HCT116 (cell line): ENCODE measurements at regions not wholly inside any gene's neighbourhood (a gene's known extent, or its start where the extent isn't known, plus 50 kb on each side); places are given as distances from the start of the nearest gene placed in this dataset.

Experiments used
- CEBPB ChIP-seq: IDR thresholded peaks from 2 replicates; pipeline ENCODE4 v1.6.1; 2012; ENCODE audit warnings: low read depth
- EZH2phosphoT487 ChIP-seq: fragments of 200-600 bp; IDR thresholded peaks from 2 replicates; pipeline ENCODE4 v1.6.1; 2018; ENCODE audit warnings: antibody characterized with exemption, borderline replicate concordance
- JUND ChIP-seq: IDR thresholded peaks from 2 replicates; pipeline ENCODE4 v1.6.1; 2012
- POLR2A ChIP-seq: IDR thresholded peaks from 2 replicates; pipeline ENCODE4 v1.7.0; 2011; ENCODE audit warnings: borderline replicate concordance; ENCODE audit not compliant: insufficient read depth, insufficient read length; ENCODE audit errors: extremely low read depth
- POLR2AphosphoS5 ChIP-seq: IDR thresholded peaks from 2 replicates; pipeline ENCODE4 v1.6.1; 2011; ENCODE audit warnings: mild to moderate bottlenecking, low read depth, low read length, moderate library complexity
- RAD21 ChIP-seq: IDR thresholded peaks from 2 replicates; pipeline ENCODE4 v1.6.1; 2012; ENCODE audit warnings: low read depth, mild to moderate bottlenecking
- SP1 ChIP-seq: IDR thresholded peaks from 2 replicates; pipeline ENCODE4 v1.6.1; 2012; ENCODE audit warnings: low read depth
- SRF ChIP-seq: IDR thresholded peaks from 2 replicates; pipeline ENCODE4 v1.6.1; 2012; ENCODE audit warnings: low read depth
- TCF7L2 ChIP-seq: IDR thresholded peaks from 2 replicates; pipeline ENCODE4 v1.7.0; 2011; ENCODE audit warnings: borderline replicate concordance, inconsistent platforms; ENCODE audit not compliant: insufficient read depth, insufficient read length; ENCODE audit errors: extremely low read depth
- ZNF274 ChIP-seq: fragments of 200-500 bp; sonication (Bioruptor generic); IDR thresholded peaks from 2 replicates; pipeline ENCODE4 v1.6.1; 2014; ENCODE audit warnings: mild to moderate bottlenecking, low read depth, low read length, inconsistent platforms
- TF ChIP-seq, protein P1 (sequence below), 3 experiments: fragments of 200-600 bp in 1 of 3; sonication (generic) in 1 of 3; IDR thresholded peaks in 2 of 3; conservative IDR thresholded peaks in 1 of 3; 2 replicates each; pipeline ENCODE4 v1.5.1; 2012 to 2017; ENCODE audit warnings: low read depth in 2 of 3, low read length in 2 of 3, antibody characterized with exemption in 1 of 3, borderline replicate concordance in 1 of 3, control low read depth in 1 of 3, mild to moderate bottlenecking in 1 of 3, mixed read lengths in 1 of 3, mixed run types in 1 of 3, moderate library complexity in 1 of 3; ENCODE audit not compliant: insufficient read depth in 1 of 3
- TF ChIP-seq, protein P2 (sequence below): IDR thresholded peaks from 2 replicates; pipeline ENCODE4 v1.6.1; 2012; ENCODE audit warnings: low read depth
- TF ChIP-seq, protein P3 (sequence below): IDR thresholded peaks from 2 replicates; pipeline ENCODE4 v1.6.1; 2011; ENCODE audit warnings: mild to moderate bottlenecking, low read length, moderate library complexity; ENCODE audit not compliant: insufficient replicate concordance; ENCODE audit errors: extremely low read depth
- TF ChIP-seq, protein P4 (sequence below): IDR thresholded peaks from 2 replicates; pipeline ENCODE4 v1.6.1; 2012

DNA sequence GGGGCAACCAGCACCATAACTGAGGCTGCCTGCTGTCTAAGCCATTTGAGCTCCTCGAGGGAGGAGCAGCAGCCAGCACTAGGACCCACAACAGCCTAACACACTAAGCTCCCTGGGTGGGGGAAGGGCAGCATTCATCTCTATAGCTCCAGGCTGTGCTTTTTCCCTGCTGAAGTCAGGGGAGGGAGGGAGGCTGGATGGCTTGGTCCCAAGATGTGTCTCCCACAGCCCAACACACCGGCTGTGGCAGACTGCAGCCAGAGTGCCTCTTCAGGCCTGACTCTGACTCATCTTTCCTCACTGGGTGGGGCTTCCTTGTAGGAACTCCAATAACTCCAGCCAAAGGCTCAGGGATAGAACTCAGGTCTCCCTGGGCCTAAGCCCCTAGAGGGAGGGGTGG, 296.3 kb downstream of the PRDM2 start:
- TF ChIP-seq, protein P1, sequence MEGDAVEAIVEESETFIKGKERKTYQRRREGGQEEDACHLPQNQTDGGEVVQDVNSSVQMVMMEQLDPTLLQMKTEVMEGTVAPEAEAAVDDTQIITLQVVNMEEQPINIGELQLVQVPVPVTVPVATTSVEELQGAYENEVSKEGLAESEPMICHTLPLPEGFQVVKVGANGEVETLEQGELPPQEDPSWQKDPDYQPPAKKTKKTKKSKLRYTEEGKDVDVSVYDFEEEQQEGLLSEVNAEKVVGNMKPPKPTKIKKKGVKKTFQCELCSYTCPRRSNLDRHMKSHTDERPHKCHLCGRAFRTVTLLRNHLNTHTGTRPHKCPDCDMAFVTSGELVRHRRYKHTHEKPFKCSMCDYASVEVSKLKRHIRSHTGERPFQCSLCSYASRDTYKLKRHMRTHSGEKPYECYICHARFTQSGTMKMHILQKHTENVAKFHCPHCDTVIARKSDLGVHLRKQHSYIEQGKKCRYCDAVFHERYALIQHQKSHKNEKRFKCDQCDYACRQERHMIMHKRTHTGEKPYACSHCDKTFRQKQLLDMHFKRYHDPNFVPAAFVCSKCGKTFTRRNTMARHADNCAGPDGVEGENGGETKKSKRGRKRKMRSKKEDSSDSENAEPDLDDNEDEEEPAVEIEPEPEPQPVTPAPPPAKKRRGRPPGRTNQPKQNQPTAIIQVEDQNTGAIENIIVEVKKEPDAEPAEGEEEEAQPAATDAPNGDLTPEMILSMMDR (IDR thresholded peaks at IDR 0.05 in 2 of 3, conservative IDR thresholded peaks at IDR 0.05 in 1 of 3; ENCODE audit: borderline replicate concordance in 1 of 3, insufficient read depth in 1 of 3, low read depth in 2 of 3, low read length in 2 of 3): no peak
- TF ChIP-seq, protein P2, sequence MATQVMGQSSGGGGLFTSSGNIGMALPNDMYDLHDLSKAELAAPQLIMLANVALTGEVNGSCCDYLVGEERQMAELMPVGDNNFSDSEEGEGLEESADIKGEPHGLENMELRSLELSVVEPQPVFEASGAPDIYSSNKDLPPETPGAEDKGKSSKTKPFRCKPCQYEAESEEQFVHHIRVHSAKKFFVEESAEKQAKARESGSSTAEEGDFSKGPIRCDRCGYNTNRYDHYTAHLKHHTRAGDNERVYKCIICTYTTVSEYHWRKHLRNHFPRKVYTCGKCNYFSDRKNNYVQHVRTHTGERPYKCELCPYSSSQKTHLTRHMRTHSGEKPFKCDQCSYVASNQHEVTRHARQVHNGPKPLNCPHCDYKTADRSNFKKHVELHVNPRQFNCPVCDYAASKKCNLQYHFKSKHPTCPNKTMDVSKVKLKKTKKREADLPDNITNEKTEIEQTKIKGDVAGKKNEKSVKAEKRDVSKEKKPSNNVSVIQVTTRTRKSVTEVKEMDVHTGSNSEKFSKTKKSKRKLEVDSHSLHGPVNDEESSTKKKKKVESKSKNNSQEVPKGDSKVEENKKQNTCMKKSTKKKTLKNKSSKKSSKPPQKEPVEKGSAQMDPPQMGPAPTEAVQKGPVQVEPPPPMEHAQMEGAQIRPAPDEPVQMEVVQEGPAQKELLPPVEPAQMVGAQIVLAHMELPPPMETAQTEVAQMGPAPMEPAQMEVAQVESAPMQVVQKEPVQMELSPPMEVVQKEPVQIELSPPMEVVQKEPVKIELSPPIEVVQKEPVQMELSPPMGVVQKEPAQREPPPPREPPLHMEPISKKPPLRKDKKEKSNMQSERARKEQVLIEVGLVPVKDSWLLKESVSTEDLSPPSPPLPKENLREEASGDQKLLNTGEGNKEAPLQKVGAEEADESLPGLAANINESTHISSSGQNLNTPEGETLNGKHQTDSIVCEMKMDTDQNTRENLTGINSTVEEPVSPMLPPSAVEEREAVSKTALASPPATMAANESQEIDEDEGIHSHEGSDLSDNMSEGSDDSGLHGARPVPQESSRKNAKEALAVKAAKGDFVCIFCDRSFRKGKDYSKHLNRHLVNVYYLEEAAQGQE: no peak
- no peak for TF ChIP-seq EZH2phosphoT487
- TF ChIP-seq, protein P3, sequence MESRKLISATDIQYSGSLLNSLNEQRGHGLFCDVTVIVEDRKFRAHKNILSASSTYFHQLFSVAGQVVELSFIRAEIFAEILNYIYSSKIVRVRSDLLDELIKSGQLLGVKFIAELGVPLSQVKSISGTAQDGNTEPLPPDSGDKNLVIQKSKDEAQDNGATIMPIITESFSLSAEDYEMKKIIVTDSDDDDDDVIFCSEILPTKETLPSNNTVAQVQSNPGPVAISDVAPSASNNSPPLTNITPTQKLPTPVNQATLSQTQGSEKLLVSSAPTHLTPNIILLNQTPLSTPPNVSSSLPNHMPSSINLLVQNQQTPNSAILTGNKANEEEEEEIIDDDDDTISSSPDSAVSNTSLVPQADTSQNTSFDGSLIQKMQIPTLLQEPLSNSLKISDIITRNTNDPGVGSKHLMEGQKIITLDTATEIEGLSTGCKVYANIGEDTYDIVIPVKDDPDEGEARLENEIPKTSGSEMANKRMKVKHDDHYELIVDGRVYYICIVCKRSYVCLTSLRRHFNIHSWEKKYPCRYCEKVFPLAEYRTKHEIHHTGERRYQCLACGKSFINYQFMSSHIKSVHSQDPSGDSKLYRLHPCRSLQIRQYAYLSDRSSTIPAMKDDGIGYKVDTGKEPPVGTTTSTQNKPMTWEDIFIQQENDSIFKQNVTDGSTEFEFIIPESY: no peak
- no peak for TF ChIP-seq ZNF274
- no peak for TF ChIP-seq JUND
- no peak for TF ChIP-seq TCF7L2
- TF ChIP-seq POLR2A: no peak
- TF ChIP-seq SRF: no peak
- TF ChIP-seq, protein P4, sequence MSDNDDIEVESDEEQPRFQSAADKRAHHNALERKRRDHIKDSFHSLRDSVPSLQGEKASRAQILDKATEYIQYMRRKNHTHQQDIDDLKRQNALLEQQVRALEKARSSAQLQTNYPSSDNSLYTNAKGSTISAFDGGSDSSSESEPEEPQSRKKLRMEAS: no peak
- no peak for TF ChIP-seq POLR2AphosphoS5
- no peak for TF ChIP-seq RAD21
- no peak for TF ChIP-seq CEBPB
- no peak for TF ChIP-seq SP1
